ENCODE measurements at regions not wholly inside any gene's neighbourhood (a gene's known extent, or its start where the extent isn't known, plus 50 kb on each side); places are given as distances from the start of the nearest gene placed in this dataset.

GRCh38 chr21:24681456-24681855 is 925.8 kb downstream of the MRPL39 start:
- no peaks in the 10 kb centered on the region for H3K9me2 ChIP-seq (ENCODE audit: insufficient read depth, low read length)
- no peaks in the 10 kb centered on the region for H3K79me2 ChIP-seq (replicated peaks; ENCODE audit: insufficient read depth, low read length)
- H4K20me1 ChIP-seq (ENCODE audit: insufficient read depth): no peaks in the 10 kb centered on the region
- no peak overlapping the region for H3K27ac ChIP-seq (ENCODE audit: low read length)
- no peaks in the 10 kb centered on the region for H3K9me3 ChIP-seq (ENCODE audit: low read length)
- TF ChIP-seq EZH2 (IDR thresholded peaks at IDR 0.05; ENCODE audit: borderline replicate concordance, insufficient read depth, low read length, poor library complexity, severe bottlenecking) (no peak), POLR2AphosphoS5 (IDR thresholded peaks at IDR 0.05) (no peak), SMC3 (conservative IDR thresholded peaks at IDR 0.05; ENCODE audit: poor library complexity) (no peak), RAD21 (conservative IDR thresholded peaks at IDR 0.05) (no peak), CTCF (IDR thresholded peaks at IDR 0.05; ENCODE audit: poor library complexity, severe bottlenecking) (no peak), TAF1 (IDR thresholded peaks at IDR 0.05; ENCODE audit: low read depth) (no peak), MXI1 (conservative IDR thresholded peaks at IDR 0.05; ENCODE audit: poor library complexity, severe bottlenecking) (no peak), REST (IDR thresholded peaks at IDR 0.05; ENCODE audit: borderline replicate concordance) (no peak), EP300 (conservative IDR thresholded peaks at IDR 0.05; ENCODE audit: poor library complexity, severe bottlenecking) (no peak)
- H2AFZ ChIP-seq (ENCODE audit: low read depth, low read length): no peak overlapping the region
- H3K36me3 ChIP-seq (ENCODE audit: insufficient read depth, low read length): no peaks in the 10 kb centered on the region
- H3K4me3 ChIP-seq (ENCODE audit: low read length): no peak overlapping the region
- no peaks in the 10 kb centered on the region for H3K27me3 ChIP-seq (ENCODE audit: insufficient read depth, low read depth, low read length)
- H3K9ac ChIP-seq (ENCODE audit: low read length): no peak overlapping the region
- H3K4me2 ChIP-seq (ENCODE audit: low read length): no peak overlapping the region
- no peaks in the 10 kb centered on the region for H3F3A ChIP-seq (ENCODE audit: insufficient read depth, low read length, poor library complexity, severe bottlenecking)

- TF ChIP-seq SMC3 (conservative IDR thresholded peaks at IDR 0.05; ENCODE audit: poor library complexity) (no peak), REST (IDR thresholded peaks at IDR 0.05; ENCODE audit: borderline replicate concordance) (no peak), CTCF (IDR thresholded peaks at IDR 0.05; ENCODE audit: poor library complexity, severe bottlenecking) (no peak), EZH2 (IDR thresholded peaks at IDR 0.05; ENCODE audit: borderline replicate concordance, insufficient read depth, low read length, poor library complexity, severe bottlenecking) (no peak), RAD21 (conservative IDR thresholded peaks at IDR 0.05) (no peak), EP300 (conservative IDR thresholded peaks at IDR 0.05; ENCODE audit: poor library complexity, severe bottlenecking) (no peak), TAF1 (IDR thresholded peaks at IDR 0.05; ENCODE audit: low read depth) (no peak), POLR2AphosphoS5 (IDR thresholded peaks at IDR 0.05) (no peak), MXI1 (conservative IDR thresholded peaks at IDR 0.05; ENCODE audit: poor library complexity, severe bottlenecking) (no peak)
- Histone ChIP-seq H3K36me3 (ENCODE audit: insufficient read depth, low read length) (no peaks in the 10 kb centered on the region), H3K9me3 (ENCODE audit: low read length) (no peaks in the 10 kb centered on the region), H3K9ac (ENCODE audit: low read length) (no peak overlapping the region), H3F3A (ENCODE audit: insufficient read depth, low read length, poor library complexity, severe bottlenecking) (no peaks in the 10 kb centered on the region), H3K27me3 (ENCODE audit: insufficient read depth, low read depth, low read length) (no peaks in the 10 kb centered on the region), H3K79me2 (replicated peaks; ENCODE audit: insufficient read depth, low read length) (no peaks in the 10 kb centered on the region), H3K4me2 (ENCODE audit: low read length) (no peak overlapping the region), H3K27ac (ENCODE audit: low read length) (no peak overlapping the region), H4K20me1 (ENCODE audit: insufficient read depth) (no peaks in the 10 kb centered on the region), H3K4me3 (ENCODE audit: low read length) (no peak overlapping the region), H2AFZ (ENCODE audit: low read depth, low read length) (no peak overlapping the region), H3K9me2 (ENCODE audit: insufficient read depth, low read length) (no peaks in the 10 kb centered on the region)
These were observed 935.4 kb downstream of the MRPL39 start for GRCh38 chr21:24671901-24672300.

All from neural cell (in vitro differentiated cells).